Spleen (tissue), 11 donors: ENCODE measurements at regions not wholly inside any gene's neighbourhood (a gene's known extent, or its start where the extent isn't known, plus 50 kb on each side); places are given as distances from the start of the nearest gene placed in this dataset.

ENCODE experiments used
- DNase-seq: peaks from one replicate; pipeline ENCODE4 v3.0.0-alpha.2; 2020
- H3K27ac ChIP-seq, 8 donors: fragments of 200-600 bp; sonication (generic) in 7 of 8; 1 replicate in 4 of 8; 2 replicates in 4 of 8; pipeline versions ENCODE4 v1.5.0 to v1.8.0; 2016 to 2021; ENCODE audit warnings: inconsistent platforms in 4 of 8, mild to moderate bottlenecking in 4 of 8, moderate library complexity in 1 of 8
- H3K27me3 ChIP-seq, 7 donors: fragments of 200-600 bp; sonication (generic) in 6 of 7; replicated peaks in 1 of 7; 1 replicate in 4 of 7; 2 replicates in 3 of 7; pipeline versions ENCODE4 v1.5.0 to v1.8.0; 2016 to 2021; ENCODE audit warnings: inconsistent platforms in 3 of 7, mild to moderate bottlenecking in 1 of 7
- H3K36me3 ChIP-seq, 6 donors: fragments of 200-600 bp; sonication (generic) in 5 of 6; 1 replicate in 4 of 6; 2 replicates in 2 of 6; pipeline versions ENCODE4 v1.5.0 to v1.8.0; 2016 to 2021; ENCODE audit warnings: inconsistent platforms in 2 of 6
- H3K4me1 ChIP-seq, 6 donors: fragments of 200-600 bp; sonication (generic) in 5 of 6; 1 replicate in 3 of 6; 2 replicates in 3 of 6; pipeline versions ENCODE4 v1.5.0 to v1.8.0; 2016 to 2021; ENCODE audit warnings: inconsistent platforms in 3 of 6
- H3K4me3 ChIP-seq, 8 donors: fragments of 200-600 bp; sonication (generic) in 7 of 8; 1 replicate in 4 of 8; 2 replicates in 4 of 8; pipeline versions ENCODE4 v1.5.0 to v1.8.0; 2016 to 2021; ENCODE audit warnings: inconsistent platforms in 4 of 8, mild to moderate bottlenecking in 4 of 8, moderate library complexity in 2 of 8
- H3K9me3 ChIP-seq, 8 donors: fragments of 200-600 bp; sonication (generic) in 7 of 8; 1 replicate in 4 of 8; 2 replicates in 4 of 8; pipeline versions ENCODE4 v1.5.0 to v1.8.0; 2016 to 2021; ENCODE audit warnings: inconsistent platforms in 4 of 8
- CTCF ChIP-seq, 11 experiments: fragments of 200-600 bp in 7 of 11; fragments of 450-650 bp in 4 of 11; sonication (generic) in 4 of 11; IDR thresholded peaks in 8 of 11; conservative IDR thresholded peaks in 3 of 11; 1 replicate in 7 of 11; 2 replicates in 4 of 11; pipeline versions ENCODE4 v1.4.0 to v1.8.0; 2016 to 2021; ENCODE audit warnings: antibody characterized with exemption in 11 of 11, inconsistent platforms in 4 of 11, mild to moderate bottlenecking in 1 of 11
- POLR2A ChIP-seq, 3 donors: fragments of 450-650 bp; IDR thresholded peaks; one replicate each; pipeline ENCODE4 v1.5.1; 2017; ENCODE audit warnings: antibody characterized with exemption in 3 of 3, mild to moderate bottlenecking in 1 of 3
- POLR2AphosphoS5 ChIP-seq, 3 donors: sonication (generic); formaldehyde crosslinking; IDR thresholded peaks; one replicate each; pipeline ENCODE4 v1.5.1; 2017; ENCODE audit warnings: antibody characterized with exemption in 3 of 3
- WGBS, 5 donors: extraction: QIAGEN DNeasy Blood & Tissue Kit in 3 of 5; methylation state at CpG; one replicate each; pipeline versions ENCODE4 v1.1.5 to v1.1.7; 2013 to 2018; 5-methylcytosine and 5-hydroxymethylcytosine counted together
- intact Hi-C: fragments of 100-400 bp; cut with DNase I; formaldehyde crosslinking; loops from one replicate; pipeline ENCODE4 v1.15.0; 2023; ENCODE audit warnings: low total_unique reads
- donor health status: healthy with polysubstance abuse.
- donor health status: DM: no; HTN: no; CAD: no; lungs with moderate emphysema.
- donor health status: DM: no; HTN: no; CAD: no.
- donor health status: Bipolar disorder and iron deficiency.
- donor health status: healthy.
- donor health status: DM: no; HTN: no; CAD: no.
- donor health status: DM: yes; HTN: yes; CAD: no.

DNA sequence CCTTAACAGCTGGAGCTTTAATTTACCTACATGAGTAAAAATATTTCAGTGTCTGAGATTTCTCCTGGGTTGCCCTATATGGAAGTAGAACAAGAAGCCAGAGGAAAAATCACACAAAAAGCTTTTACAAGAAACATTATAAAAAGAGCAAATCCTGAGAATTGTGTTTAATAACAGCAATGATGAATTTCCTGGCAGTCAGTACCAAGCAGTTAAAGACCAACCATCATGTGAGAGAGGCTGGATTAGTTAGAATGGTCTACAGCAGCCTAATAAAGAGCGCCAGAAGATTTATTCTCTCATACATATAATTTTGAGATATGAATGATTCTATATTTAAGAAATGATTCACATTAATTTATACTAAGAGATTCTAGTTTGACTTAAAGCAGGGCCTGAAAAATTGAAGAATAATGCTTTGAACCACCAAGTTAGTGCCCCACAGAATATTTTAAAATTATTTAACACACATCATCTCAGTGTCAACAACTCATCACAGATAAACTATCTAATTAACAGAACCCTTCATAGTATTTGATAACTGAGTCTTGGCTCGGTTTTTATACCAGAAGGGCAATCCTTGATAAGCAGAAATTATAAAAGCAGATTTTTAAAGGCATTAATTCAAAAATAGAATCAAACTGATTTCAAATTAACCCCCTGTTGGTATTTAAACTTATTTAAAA, 59.9 kb upstream of the DPH6 start:
- H3K27me3 ChIP-seq: no peaks in the 10 kb centered on the region
- no peak for TF ChIP-seq CTCF (IDR thresholded peaks at IDR 0.05 in 8 of 11, conservative IDR thresholded peaks at IDR 0.05 in 3 of 11)
- TF ChIP-seq POLR2A (IDR thresholded peaks at IDR 0.05): no peak
- H3K4me3 ChIP-seq: no peak overlapping the region
- 79 to 90% (median 79%) methylated on average over 2 of the region's 2 CpGs for WGBS, 5 donors
- intact Hi-C loops: no loop called here
- H3K36me3 ChIP-seq: no peaks in the 10 kb centered on the region
- no peak overlapping the region for H3K27ac ChIP-seq
- peaks cover 0 to 8% (median 0%) of the 10 kb centered on the region in 8 donors for H3K9me3 ChIP-seq
- no peaks in the 10 kb centered on the region for H3K4me1 ChIP-seq
- no peak for DNase-seq

- Histone ChIP-seq H3K36me3 (no peaks in the 10 kb centered on the region), H3K4me1 (no peaks in the 10 kb centered on the region), H3K9me3 (peaks cover 0 to 8% (median 0%) of the 10 kb centered on the region in 8 donors), H3K27ac (no peak overlapping the region), H3K27me3 (no peaks in the 10 kb centered on the region), H3K4me3 (no peak overlapping the region)
- 75 to 87% (median 78%) methylated on average over 3 of the region's 3 CpGs for WGBS, 5 donors
- intact Hi-C loops: no loop called here
- no peak for DNase-seq
- TF ChIP-seq POLR2AphosphoS5 (IDR thresholded peaks at IDR 0.05) (no peak), POLR2A (IDR thresholded peaks at IDR 0.05) (no peak), CTCF (IDR thresholded peaks at IDR 0.05 in 8 of 11, conservative IDR thresholded peaks at IDR 0.05 in 3 of 11) (no peak)
Measured at GRCh38 chr15:35606450-35606779, 60.5 kb upstream of the DPH6 start.

- H3K27me3 ChIP-seq: no peaks in the 10 kb centered on the region
- no peaks in the 10 kb centered on the region for H3K36me3 ChIP-seq
- intact Hi-C loops: no loop called here
- H3K27ac ChIP-seq: no peak overlapping the region
- 91 to 97% (median 95%) methylated on average over 1 of the region's 1 CpG for WGBS, 5 donors
- no peak for DNase-seq
- no peak for TF ChIP-seq POLR2A (IDR thresholded peaks at IDR 0.05)
- no peak for TF ChIP-seq POLR2AphosphoS5 (IDR thresholded peaks at IDR 0.05)
- TF ChIP-seq CTCF (IDR thresholded peaks at IDR 0.05 in 8 of 11, conservative IDR thresholded peaks at IDR 0.05 in 3 of 11): no peak
- H3K9me3 ChIP-seq: peaks cover 0 to 18% (median 2%) of the 10 kb centered on the region in 8 donors
- H3K4me1 ChIP-seq: peaks cover 0 to 9% (median 2%) of the 10 kb centered on the region in 6 donors
- H3K4me3 ChIP-seq: no peak overlapping the region
Measured at GRCh38 chr15:35616498-35617271, 70.7 kb upstream of the DPH6 start.
